Adrenal gland (tissue), 5 donors: ENCODE measurements at regions not wholly inside any gene's neighbourhood (a gene's known extent, or its start where the extent isn't known, plus 50 kb on each side); places are given as distances from the start of the nearest gene placed in this dataset.

ENCODE experiments used
- CTCF ChIP-seq, 6 experiments: fragments of 450-650 bp in 4 of 6; fragments of 200-600 bp in 2 of 6; sonication (generic) in 1 of 6; IDR thresholded peaks; 1 replicate in 5 of 6; 2 replicates in 1 of 6; pipeline versions ENCODE4 v1.5.1 to v1.8.0; 2016 to 2021; ENCODE audit warnings: antibody characterized with exemption in 6 of 6, mild to moderate bottlenecking in 2 of 6, moderate library complexity in 1 of 6
- POLR2A ChIP-seq, 2 donors: fragments of 450-650 bp; IDR thresholded peaks; one replicate each; pipeline ENCODE4 v1.6.1; 2017; ENCODE audit warnings: antibody characterized with exemption in 2 of 2, mild to moderate bottlenecking in 2 of 2, moderate library complexity in 1 of 2
- donor health status: DM: no; HTN: no; CAD: no.

GRCh38 chr22:25382762-25383161 is 163.3 kb downstream of the CRYBB2 start:
- peak in 1 of 6 experiments; percentile 10 for TF ChIP-seq CTCF (IDR thresholded peaks at IDR 0.05)
- TF ChIP-seq POLR2A (IDR thresholded peaks at IDR 0.05): no peak
